Activated naive CD8-positive, alpha-beta T cell treated with anti-CD3 and anti-CD28 coated beads for 36 hours (primary cell): ENCODE measurements at regions not wholly inside any gene's neighbourhood (a gene's known extent, or its start where the extent isn't known, plus 50 kb on each side); places are given as distances from the start of the nearest gene placed in this dataset.

ENCODE experiments used
- DNase-seq: peaks from one replicate; pipeline ENCODE4 v3.0.0; 2021
- H3K27ac Mint-ChIP-seq: one replicate; pipeline ENCODE4 v1.8.0; 2022; ENCODE audit warnings: mild to moderate bottlenecking, moderate library complexity, mixed read lengths
- H3K27me3 Mint-ChIP-seq: one replicate; pipeline ENCODE4 v1.8.0; 2022; ENCODE audit warnings: mild to moderate bottlenecking, mixed read lengths
- H3K36me3 Mint-ChIP-seq: one replicate; pipeline ENCODE4 v1.8.0; 2021; ENCODE audit warnings: mild to moderate bottlenecking, mixed read lengths
- H3K4me1 Mint-ChIP-seq: one replicate; pipeline ENCODE4 v1.8.0; 2021; ENCODE audit warnings: mixed read lengths
- H3K4me3 Mint-ChIP-seq: one replicate; pipeline ENCODE4 v1.8.0; 2022; ENCODE audit warnings: mild to moderate bottlenecking, moderate library complexity, mixed read lengths
- H3K9me3 Mint-ChIP-seq: one replicate; pipeline ENCODE4 v1.8.0; 2022; ENCODE audit warnings: mixed read lengths

DNA sequence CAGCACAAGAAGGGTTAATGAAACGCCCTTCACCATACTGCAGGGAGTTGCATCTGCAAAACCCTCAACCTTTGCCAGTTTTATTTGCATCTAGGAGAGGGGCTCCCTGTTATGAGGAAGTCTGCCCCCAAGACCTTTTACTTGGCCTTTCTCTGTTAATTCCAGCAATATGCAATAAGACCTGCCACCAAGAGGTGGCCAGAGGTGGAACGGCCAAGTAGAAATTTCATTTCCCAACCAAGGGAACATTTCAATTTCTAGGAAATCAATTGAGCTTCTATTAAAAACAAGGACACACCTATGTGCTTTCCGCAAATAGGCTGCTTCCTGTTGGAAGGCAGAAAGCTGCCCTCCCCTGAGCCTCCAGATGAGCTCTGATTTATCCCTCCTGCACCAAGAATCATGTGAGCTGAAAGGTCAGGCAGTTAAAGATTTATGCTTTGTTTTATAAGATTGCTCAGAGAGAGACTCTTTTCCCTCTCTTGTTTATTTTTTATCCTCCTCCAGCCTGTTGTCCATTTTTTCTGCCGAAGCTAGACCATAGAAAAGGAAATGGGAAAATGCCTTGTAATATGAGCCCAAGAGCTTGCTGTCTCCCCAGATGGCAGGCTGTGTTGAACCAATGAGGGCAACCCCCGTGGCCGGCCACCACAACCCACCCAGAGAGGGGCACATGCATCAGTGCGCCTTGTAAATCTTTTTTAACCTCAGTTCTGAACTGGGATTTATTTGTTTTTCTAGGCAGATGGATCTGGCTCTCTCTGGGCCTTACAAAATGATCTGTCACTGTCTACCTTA lies 572.8 kb downstream of the TLE1 start:
- H3K36me3 Mint-ChIP-seq = no peaks in the 10 kb centered on the region
- no peaks in the 10 kb centered on the region for H3K27me3 Mint-ChIP-seq
- H3K4me3 Mint-ChIP-seq = no peak overlapping the region
- no peak for DNase-seq
- H3K27ac Mint-ChIP-seq = no peak overlapping the region
- peaks cover 13% of the 10 kb centered on the region for H3K4me1 Mint-ChIP-seq
- H3K9me3 Mint-ChIP-seq = no peaks in the 10 kb centered on the region

DNA sequence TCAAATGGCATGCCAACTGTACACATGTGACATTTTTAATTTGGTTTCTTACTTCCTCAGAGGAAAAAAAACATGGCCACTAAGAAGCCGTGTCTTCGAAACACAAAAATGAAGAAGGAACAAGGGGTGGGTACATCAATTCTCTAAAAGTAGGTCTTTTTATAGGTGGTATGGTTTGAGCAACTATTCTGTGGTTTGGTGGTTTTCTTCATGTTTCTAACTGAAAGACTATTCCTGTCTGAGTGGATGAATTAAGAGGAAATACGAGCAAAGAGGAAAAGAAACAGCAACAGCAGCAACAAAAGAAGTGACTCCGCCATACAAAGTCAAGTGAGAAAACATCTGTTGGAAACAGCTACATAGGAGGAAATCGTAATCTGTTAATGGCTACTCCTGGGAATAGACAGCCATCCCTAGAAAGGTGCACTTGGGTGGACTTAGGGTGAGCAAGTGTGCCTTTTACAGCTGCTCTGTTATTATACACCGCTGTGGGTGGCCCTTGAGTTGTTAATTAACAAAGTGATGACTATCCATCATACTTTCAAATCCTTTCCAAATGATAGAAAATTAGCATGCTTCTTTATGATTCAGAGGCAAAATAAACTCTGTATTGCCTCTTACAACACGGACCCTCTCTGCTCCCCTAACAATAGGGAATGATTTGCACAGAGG lies 575.8 kb downstream of the TLE1 start:
- no peaks in the 10 kb centered on the region for H3K9me3 Mint-ChIP-seq

DNA sequence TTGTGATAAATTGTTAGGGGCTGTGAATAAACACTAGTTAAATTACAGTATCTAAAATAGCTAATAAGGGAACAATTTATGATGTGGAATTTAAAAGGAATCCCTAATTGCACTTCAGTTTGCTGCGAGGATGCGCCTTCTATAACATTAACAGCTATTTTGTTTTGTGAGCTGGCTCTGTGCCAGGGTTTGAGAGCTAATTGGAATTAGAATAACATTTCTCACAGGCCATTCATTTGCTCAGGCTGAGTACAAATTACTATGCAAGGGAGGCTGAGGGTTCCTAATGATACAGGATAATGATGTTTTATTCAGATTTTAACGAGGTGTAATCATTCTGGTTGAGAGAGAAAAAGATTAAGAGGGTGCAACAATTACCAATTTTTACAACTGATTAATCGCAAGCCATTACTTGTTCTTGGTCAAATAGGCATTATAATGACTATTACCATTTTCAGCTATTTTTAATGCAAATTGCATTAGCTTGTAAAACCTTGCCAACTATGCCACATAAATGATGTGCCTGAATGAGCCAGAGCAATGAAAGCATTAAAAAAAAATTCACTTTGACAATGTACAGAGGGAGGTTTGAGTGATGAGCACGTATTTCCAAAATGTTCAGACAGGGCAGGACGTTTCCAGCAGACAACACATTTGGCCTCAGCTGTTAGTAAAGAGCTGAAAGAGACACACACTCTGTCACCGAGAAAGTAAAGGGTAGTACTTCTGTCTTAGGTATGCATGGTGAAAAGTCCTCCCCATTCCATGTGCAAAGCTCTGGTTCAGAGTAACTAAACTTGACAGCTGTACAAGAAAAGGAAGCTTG lies 576.5 kb downstream of the TLE1 start:
- no peak overlapping the region for H3K27ac Mint-ChIP-seq
- H3K9me3 Mint-ChIP-seq = no peaks in the 10 kb centered on the region
- peaks cover 13% of the 10 kb centered on the region for H3K4me1 Mint-ChIP-seq
- no peak overlapping the region for H3K4me3 Mint-ChIP-seq
- DNase-seq = no peak
- no peaks in the 10 kb centered on the region for H3K27me3 Mint-ChIP-seq
- H3K36me3 Mint-ChIP-seq = no peaks in the 10 kb centered on the region

More for the DNA sequence above, 575.8 kb downstream of the TLE1 start:
- H3K4me3 Mint-ChIP-seq = peak overlapping the region; percentile 22
- H3K27ac Mint-ChIP-seq = peak overlapping the region; percentile 6
- no peaks in the 10 kb centered on the region for H3K27me3 Mint-ChIP-seq
- peaks cover 13% of the 10 kb centered on the region for H3K4me1 Mint-ChIP-seq
- DNase-seq = no peak
- no peaks in the 10 kb centered on the region for H3K36me3 Mint-ChIP-seq

DNA sequence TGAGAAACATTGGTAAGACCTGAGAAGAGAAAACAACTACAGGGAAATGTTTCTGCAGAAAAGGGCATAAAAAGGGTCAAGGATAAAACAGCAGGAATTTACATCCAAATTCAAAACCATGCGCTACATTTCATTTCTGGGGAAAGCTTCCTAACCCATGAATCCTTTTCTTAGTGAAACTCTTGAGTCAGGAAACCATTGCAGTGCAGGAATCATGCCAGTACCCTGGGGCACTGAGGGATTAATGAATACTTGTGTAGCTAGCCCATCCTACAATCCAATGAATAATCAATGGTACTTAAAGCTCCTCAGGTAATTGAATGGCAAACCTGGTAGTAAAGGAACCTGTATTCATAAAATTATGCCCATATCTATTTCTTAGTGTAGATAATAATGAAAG lies 580.5 kb downstream of the TLE1 start:
- peaks cover 12% of the 10 kb centered on the region for H3K4me1 Mint-ChIP-seq
- no peak overlapping the region for H3K27ac Mint-ChIP-seq
- DNase-seq = no peak
- H3K9me3 Mint-ChIP-seq = no peaks in the 10 kb centered on the region
- no peaks in the 10 kb centered on the region for H3K36me3 Mint-ChIP-seq
- H3K27me3 Mint-ChIP-seq = no peaks in the 10 kb centered on the region
- H3K4me3 Mint-ChIP-seq = no peak overlapping the region

DNA sequence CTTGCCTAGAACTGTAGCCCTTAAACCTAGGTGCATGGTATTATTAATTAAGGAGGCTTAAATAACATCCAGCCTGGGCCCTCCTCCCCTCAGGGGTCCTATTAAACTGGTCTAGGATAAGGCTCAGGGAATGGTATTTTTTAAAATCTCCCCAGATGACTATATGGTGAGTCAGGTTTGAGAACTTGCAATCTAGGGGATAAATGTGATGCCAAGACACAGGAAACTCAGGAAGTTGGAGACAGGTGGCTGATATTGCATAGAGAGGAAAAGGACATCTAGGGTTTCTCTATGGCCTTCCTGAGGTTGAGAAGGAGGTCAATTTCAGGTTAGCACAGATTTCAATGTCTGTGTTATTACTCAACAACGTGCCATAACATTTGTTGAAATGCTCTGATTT lies 581.0 kb downstream of the TLE1 start:
- Mint-ChIP-seq H3K36me3 (no peaks in the 10 kb centered on the region), H3K4me3 (no peak overlapping the region), H3K4me1 (peaks cover 7% of the 10 kb centered on the region), H3K27me3 (no peaks in the 10 kb centered on the region), H3K9me3 (no peaks in the 10 kb centered on the region), H3K27ac (no peak overlapping the region)
- no peak for DNase-seq

DNA sequence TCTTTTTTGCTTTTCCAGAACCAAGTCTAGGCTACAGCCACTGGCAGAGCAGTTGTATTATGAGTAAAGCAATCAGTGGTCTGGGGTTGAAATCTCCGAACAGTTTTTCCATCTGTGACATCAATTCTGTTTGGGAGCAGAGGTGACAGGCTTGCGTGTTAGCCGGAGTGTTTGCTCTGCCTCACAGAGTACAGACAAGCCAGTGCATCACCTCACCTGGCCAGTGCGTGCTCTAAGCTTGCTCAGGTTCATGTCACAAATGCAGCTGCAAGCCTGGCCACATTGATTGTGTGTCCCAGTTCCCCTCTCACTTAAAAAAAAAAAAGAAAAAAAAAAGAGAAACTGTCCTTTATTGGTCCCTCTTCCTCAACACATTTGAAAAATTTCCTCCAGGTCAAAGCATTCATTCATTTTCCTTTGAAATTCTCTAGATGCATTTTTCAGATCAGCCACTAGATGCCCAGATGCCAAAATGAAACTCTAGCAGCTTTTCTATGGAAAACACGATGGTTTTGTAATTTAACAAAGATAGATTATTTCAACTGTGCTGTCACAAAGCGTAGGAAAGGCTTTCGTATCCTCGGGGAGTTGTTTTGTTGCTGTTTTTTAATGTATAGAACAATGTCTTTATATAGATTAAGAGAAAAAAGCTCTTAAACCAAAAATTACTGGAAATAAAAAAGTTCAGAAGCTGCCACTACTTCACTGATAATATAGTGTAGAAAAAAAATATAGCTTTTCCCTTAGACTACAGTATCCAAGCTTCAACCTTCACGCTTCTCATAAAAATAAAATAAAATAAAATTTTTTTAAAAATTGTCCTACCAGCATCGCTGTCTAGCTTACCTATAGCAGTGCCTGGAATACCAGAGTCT lies 585.5 kb downstream of the TLE1 start:
- Mint-ChIP-seq H3K9me3 (no peaks in the 10 kb centered on the region), H3K27me3 (no peaks in the 10 kb centered on the region), H3K4me3 (no peak overlapping the region), H3K4me1 (no peaks in the 10 kb centered on the region), H3K27ac (no peak overlapping the region), H3K36me3 (no peaks in the 10 kb centered on the region)
- DNase-seq = no peak

DNA sequence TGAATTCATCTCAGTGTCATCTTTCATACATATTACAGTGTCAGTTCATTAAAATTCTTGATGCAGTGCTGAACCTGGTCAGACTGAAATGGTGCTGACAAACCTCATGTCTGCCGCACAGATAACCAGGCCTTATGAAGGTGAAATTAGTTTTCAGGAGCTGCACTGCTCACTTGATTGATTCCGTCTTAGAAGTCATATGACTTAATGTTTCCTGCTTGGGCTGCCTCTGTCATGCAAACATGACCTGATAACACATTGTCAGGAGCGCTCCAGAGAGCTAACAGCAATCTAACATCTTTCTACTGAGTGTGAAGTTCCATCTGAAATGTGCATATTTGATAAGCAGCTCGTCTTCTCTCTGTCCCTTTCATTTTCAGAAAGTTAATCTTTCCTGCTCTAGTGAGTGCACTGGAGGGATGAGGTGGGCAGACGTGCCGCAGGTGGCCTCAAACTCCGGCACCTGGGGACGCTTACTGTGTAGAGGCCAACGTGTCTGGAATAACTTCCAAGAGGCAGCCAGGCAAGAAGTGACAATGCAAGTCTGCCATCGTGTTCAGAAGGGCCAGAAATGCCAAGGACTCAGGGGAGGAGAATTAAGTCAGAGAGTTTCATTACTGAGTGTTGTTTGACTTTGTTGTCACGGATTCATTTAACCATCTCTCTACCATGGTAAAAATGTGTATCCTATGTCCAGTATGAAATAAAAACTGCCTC lies 592.1 kb downstream of the TLE1 start:
- peaks cover 7% of the 10 kb centered on the region for H3K9me3 Mint-ChIP-seq
- no peaks in the 10 kb centered on the region for H3K36me3 Mint-ChIP-seq
- no peaks in the 10 kb centered on the region for H3K27me3 Mint-ChIP-seq
- no peak overlapping the region for H3K27ac Mint-ChIP-seq
- H3K4me3 Mint-ChIP-seq = no peak overlapping the region
- H3K4me1 Mint-ChIP-seq = no peaks in the 10 kb centered on the region
- DNase-seq = no peak

DNA sequence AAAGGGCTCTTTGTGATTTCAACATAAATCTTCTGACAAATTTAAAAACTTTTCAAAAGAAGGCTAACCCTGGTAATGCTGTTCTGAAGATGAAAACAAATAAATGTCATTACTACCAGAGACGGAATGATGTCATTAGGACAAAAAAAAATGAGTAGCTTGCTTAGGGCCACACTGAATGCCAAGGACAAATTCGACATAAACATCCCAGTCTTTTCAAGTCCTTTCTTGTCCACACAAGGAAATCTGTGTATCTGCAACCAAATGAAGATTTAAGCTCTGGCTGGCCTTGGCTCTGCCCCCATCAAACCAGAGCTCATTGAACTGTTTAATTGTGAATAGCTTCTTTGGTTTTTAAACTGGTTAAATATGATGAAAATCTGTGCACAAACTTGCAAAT lies 592.7 kb downstream of the TLE1 start:
- no peak for DNase-seq
- no peaks in the 10 kb centered on the region for H3K4me1 Mint-ChIP-seq
- H3K27me3 Mint-ChIP-seq = no peaks in the 10 kb centered on the region
- peaks cover 7% of the 10 kb centered on the region for H3K9me3 Mint-ChIP-seq
- no peak overlapping the region for H3K4me3 Mint-ChIP-seq
- H3K27ac Mint-ChIP-seq = no peak overlapping the region
- H3K36me3 Mint-ChIP-seq = no peaks in the 10 kb centered on the region

DNA sequence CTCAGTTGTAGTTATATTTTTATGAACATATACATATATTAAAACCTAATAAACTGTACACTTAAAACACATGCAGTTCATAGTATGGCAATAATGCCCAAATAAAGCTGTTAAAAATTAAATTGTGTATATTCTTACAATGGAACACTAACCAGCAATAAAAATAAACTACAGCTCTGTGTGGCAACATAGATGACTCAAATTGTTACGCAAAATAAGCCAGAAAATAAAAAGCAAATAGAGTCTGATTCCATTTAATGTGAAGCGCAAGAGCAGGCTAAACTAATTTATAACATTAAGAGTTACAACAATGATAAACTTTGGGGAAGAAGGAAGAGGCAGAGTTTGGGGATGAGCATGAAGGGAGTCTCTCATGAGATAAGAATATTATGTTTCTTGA lies 597.3 kb downstream of the TLE1 start:
- Mint-ChIP-seq H3K4me1 (no peaks in the 10 kb centered on the region), H3K36me3 (no peaks in the 10 kb centered on the region), H3K4me3 (no peak overlapping the region), H3K9me3 (peaks cover 7% of the 10 kb centered on the region), H3K27ac (no peak overlapping the region), H3K27me3 (peaks cover 3% of the 10 kb centered on the region)
- DNase-seq = no peak

DNA sequence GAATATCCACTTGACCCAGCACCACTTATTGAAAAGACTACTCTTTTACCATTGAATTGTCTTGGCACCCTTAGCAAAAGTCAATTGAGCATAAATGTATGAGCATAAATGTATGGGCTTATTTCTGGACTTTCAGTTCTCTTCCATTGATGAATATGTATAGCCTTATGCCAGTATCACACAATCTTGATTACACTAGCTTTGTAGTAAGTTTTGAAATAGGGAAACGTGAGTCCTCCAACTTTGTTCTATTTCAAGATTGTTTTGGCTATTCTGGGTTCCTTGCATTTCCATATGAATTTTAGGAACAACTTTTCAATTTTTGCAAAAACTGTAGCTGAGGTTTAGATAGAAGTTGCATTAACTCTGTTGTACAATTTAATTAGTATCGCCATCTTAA lies 601.0 kb downstream of the TLE1 start:
- Mint-ChIP-seq H3K4me1 (no peaks in the 10 kb centered on the region), H3K36me3 (no peaks in the 10 kb centered on the region), H3K9me3 (peaks cover 5% of the 10 kb centered on the region), H3K27me3 (peaks cover 3% of the 10 kb centered on the region), H3K27ac (no peak overlapping the region), H3K4me3 (no peak overlapping the region)
- DNase-seq = no peak

DNA sequence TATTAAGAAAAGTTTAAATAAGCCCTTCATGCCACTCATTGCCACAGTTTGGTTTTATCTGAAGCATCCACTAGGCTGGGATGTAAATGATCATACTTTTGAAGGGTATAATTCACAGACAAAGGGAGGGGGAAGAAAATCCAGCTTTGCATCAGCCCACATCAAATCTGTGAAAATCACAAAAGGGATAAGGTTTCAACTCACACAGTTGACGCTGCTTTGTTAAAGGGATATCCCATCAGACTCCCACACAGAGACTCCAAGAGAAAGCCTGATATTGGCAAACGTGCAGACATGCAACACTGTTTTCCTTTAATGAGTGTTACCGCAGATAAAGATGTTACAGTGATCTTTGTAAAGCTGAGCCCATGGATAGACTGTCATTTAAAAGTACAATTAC lies 602.9 kb downstream of the TLE1 start:
- Mint-ChIP-seq H3K4me1 (no peaks in the 10 kb centered on the region), H3K27me3 (peaks cover 3% of the 10 kb centered on the region), H3K27ac (no peak overlapping the region), H3K36me3 (no peaks in the 10 kb centered on the region), H3K4me3 (no peak overlapping the region), H3K9me3 (no peaks in the 10 kb centered on the region)
- no peak for DNase-seq

DNA sequence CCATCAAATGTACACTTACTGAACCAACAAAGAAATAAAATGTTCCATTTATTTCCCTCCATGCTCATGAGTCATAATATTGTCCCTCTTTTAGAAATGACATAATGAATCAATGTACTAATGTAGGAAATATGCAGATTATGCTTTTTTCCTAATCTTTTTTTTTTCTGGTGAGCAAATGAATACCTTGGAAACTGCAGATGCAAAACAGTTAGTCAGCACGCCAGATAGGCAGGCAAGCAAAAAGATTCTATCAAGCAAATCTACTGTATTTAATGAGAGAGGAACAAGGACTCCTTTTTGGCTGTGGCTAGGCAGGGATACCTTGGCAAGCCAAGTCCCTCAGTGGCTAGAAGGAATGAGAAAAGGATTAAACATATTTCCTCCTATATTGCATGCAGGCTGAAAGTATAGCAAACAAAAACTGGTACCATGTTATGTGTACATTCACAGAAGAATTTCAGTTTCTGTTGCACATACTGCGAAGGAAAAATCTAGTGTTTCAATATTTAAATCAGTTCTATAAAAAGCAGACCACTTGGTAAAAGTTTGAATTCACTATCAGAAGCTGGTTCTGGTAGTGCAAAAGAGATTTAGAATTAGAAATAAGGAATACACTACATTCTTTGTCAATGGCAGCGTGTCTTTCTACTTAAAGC lies 605.4 kb downstream of the TLE1 start:
- Mint-ChIP-seq H3K27ac (no peak overlapping the region), H3K9me3 (no peaks in the 10 kb centered on the region)

DNA sequence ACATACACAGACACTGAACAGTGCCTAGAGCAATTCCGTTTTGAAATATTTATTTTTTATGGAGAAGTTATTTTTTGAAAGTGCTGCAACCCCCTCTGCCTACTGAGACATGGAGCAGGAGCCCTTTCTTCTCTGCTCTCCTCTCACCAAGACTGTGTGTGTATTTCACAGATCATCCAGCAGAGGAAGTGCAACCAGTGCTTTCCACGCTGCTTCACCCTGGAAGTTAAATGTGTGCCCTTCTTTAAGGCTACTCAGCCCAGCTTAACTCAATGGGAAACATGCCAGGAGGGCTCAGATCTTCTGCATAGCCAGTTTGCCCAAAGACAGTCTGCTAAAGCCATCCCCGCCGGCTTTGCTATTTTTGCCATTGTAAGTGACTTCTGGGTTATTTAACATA lies 606.3 kb downstream of the TLE1 start:
- no peaks in the 10 kb centered on the region for H3K9me3 Mint-ChIP-seq
- H3K27ac Mint-ChIP-seq = no peak overlapping the region
- no peak for DNase-seq
- H3K27me3 Mint-ChIP-seq = no peaks in the 10 kb centered on the region
- H3K36me3 Mint-ChIP-seq = no peaks in the 10 kb centered on the region
- no peak overlapping the region for H3K4me3 Mint-ChIP-seq
- H3K4me1 Mint-ChIP-seq = no peaks in the 10 kb centered on the region

More for the DNA sequence above, 605.4 kb downstream of the TLE1 start:
- Mint-ChIP-seq H3K4me3 (no peak overlapping the region), H3K27me3 (no peaks in the 10 kb centered on the region), H3K4me1 (no peaks in the 10 kb centered on the region), H3K36me3 (no peaks in the 10 kb centered on the region)
- DNase-seq = no peak

DNA sequence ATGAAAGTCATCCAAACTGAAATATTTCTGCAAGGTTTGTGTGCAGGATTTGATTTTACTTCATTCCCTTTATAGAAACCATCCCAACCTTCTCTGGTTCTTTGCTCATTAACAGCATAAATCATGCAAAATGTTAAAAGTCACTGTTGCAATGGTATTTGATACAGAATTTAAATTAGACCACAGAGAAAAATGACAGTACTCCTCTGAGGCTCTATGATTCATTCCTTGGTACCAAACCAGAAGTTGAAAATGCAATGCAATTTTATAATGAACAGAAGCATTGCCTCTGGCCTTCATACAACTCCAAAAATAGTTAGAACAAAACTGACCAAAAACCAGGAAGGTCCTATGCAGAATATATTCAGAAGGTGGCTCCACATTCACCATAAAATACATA lies 607.1 kb downstream of the TLE1 start:
- Mint-ChIP-seq H3K27me3 (no peaks in the 10 kb centered on the region), H3K9me3 (no peaks in the 10 kb centered on the region), H3K36me3 (no peaks in the 10 kb centered on the region), H3K4me3 (no peak overlapping the region), H3K27ac (no peak overlapping the region), H3K4me1 (no peaks in the 10 kb centered on the region)
- no peak for DNase-seq
